KG1 (cell line): ENCODE measurements at regions not wholly inside any gene's neighbourhood (a gene's known extent, or its start where the extent isn't known, plus 50 kb on each side); places are given as distances from the start of the nearest gene placed in this dataset.

Source experiments
- DNase-seq: peaks from one replicate; lab custom pipeline; 2025; lab: John Stamatoyannopoulos, UW

DNA sequence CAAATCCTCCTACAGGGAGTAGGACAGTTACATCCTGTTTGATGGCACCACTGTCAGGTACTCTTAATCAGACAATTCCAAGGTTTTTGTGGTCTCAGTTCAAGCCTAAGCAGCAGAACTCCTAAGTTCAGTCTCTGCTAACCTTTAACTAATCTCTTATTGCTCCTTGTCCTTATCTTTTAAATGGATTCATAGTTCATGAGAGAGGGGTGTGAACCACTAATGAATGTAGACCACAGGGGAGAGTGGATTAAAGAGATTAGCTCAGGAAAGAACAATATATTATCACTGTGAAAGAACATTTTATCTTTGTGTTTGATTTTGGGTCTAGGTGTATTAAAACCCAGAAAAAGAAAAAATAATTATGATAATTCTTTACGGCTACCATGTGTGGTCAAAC is 168.9 kb downstream of the DCK start:
- no peak for DNase-seq

DNA sequence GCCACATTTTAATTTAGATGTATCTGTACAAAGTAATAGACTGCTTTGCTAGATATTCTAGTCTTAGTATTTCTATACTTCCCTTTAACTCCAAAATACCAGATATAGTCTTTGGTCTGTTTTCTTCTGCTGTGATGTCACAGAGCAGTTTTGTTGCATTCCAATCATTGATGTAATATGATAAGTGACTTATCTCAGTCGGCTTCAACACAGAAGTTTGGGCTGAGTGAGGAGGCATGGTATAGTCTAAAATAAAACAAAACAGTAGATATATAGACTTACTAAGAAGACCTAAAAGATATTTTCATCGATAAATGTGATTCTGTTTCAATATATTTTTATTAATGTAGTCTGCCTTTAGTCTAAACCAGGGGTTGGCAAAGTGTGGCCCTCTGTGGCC is 169.9 kb downstream of the DCK start:
- no peak for DNase-seq

DNA sequence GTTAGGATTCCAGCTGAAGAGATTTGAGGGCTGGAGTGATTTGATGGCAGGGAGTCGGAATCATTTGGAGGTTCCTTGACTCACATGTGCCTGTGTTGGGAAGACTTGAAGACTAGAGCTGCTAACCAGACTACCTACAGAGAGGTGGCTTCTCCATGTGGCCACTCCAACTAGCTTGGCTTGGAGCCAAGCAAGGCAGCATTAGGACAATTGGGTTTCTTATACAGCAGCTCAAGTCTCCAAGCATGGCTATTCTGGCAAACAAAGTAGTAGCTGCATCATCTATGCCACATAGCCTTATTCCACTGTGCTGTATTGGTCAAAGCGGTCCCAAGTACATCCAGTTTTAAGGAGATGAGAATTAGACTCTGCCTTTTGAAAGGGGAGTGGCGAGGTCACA is 171.7 kb upstream of the SLC4A4 start:
- DNase-seq = no peak

- DNase-seq = no peak
These were observed 167.2 kb upstream of the SLC4A4 start for GRCh38 chr4:71171592-71171991.

DNA sequence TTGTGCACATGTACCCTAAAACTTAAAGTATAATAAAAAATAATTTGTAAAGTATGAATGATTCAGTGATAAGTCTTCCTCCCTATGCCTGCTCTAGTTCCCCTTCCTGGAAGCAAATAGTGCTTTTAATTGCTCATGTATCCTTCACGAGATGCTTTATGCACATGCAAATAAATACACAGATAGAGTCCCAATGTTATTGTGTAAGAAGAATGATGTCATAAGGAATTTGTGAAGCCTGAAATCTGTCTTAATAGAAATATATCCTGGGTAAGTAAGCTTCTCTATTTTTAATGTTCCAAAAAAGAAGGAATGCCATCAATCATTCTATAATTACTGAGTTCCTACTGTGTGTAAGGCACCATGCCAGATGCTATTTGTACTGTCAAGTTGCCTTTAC is 157.5 kb upstream of the SLC4A4 start:
- no peak for DNase-seq

GRCh38 chr4:71184195-71184781 is 154.5 kb upstream of the SLC4A4 start:
- DNase-seq = no peak

GRCh38 chr4:71185037-71185436 is 153.8 kb upstream of the SLC4A4 start:
- no peak for DNase-seq

GRCh38 chr4:71186257-71186565 is 152.6 kb upstream of the SLC4A4 start:
- DNase-seq = peak; percentile 27

GRCh38 chr4:71186566-71187403 is 152.0 kb upstream of the SLC4A4 start:
- DNase-seq = no peak

DNA sequence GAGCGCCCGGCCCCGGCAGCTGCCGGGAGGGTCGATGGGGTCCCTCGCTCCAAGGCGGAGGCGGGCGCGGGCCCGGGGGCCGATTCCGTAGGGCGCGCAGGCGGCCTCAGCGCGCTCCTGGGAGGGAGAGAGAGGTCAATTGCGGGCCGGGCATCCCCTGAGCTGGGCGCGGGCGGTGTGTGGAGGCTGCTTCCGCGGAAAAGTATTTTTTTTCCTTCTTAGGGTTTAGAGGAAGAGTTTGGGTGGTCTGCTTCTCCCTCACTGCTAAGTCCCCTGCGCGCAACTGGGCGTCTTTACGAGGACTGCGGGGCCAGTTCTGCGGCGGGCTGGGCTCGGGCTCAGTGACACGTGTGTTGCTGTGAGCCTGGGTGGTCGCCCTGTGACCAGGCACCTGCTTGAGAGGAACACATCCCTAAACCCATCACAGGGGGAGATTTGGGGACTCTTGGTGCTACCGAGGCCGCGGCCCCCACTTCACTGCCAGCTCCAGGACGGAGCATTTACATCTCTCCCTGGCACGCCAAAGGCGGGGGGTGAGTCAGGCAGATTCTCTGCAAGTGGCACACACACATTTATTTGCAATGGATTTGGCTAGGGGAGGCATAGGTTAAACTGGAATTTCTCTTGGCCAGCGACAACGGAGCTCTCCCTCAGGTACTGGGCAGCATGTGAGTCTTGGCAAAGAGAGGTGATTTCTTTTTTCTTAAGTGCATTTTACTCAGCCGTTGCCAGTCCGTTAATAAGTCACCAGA is 151.2 kb upstream of the SLC4A4 start:
- DNase-seq = peak; percentile 20

DNA sequence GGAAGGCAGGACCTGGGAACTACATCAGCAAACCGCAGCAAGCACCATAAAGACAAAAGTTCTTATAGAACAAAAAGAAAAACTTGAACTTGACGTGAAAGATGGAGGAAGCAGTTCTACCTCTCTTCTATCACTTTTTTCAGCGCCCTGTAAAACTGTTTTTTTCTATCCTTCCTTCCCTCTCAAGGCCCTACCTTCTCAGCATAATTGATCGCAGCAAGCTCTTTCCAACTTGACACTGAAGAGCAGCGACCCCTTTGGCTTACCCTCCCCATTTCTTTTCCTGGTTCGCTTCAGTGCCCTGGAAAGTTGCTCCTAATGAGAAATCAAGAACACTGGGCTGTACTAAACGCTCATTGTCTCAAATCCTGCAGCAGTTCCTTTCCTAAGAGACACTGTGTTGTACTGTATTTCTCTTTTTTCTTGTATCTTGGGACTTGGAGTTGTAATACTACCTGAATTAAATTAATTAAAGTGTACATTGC is 150.6 kb upstream of the SLC4A4 start:
- no peak for DNase-seq

DNA sequence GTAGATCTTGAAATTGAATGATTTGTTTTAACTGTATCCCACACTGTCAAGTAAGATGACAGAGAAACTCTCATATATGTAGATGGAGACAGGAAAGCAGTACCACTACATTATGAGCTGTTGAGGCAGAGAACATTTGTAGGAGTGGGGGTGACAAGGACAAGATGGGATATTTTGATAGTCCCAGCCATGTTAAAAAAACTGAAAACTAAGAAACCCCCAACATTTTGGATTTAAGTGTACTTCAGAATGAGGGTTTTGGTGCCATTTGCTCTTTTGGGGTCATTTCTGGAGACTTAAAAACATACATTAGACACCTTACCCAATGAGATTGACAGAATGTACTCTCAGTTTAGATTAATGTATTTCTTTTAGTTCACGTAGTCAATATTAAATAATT is 149.9 kb upstream of the SLC4A4 start:
- DNase-seq = no peak

- no peak for DNase-seq
These were observed 149.3 kb upstream of the SLC4A4 start for GRCh38 chr4:71189471-71189870.

DNA sequence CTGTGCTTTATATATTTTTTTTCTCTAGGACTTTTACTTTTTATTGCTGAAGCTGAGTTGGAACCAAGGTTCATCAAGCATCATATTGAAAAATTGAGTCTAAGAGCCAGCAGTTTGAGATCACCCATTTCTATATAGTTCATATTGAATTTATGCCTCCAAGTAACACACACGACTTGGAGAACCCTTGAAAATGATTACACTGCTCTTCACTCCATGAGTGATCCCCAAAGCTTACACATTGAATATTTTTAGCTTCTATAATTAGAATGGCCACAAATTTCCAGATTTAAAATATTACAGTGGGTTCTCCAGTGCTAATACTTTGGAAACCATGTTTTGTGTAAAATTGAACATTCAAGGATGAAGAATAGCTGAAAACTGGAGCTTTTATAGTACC is 144.4 kb upstream of the SLC4A4 start:
- DNase-seq = no peak

- DNase-seq = no peak
These were observed 142.9 kb upstream of the SLC4A4 start for GRCh38 chr4:71195924-71196323.

DNA sequence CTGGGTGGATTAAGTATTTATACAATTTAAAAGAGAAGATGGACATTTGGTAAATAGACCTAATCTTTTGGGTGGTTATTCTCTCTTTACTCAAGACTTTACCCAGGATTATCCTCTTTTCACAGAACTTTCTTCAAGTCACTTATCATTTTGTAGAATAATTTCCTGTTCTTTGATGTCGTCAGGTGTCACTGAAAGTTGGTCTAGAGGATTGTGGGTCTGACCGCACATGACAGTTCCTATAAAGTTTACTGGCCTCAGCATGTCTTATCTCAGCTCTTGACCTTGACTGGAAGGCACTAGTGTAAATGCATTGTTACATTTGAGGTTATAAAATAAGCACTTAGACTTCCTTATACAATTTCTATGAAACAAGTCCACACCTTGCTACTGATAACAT is 139.9 kb upstream of the SLC4A4 start:
- no peak for DNase-seq

- no peak for DNase-seq
These were observed 137.8 kb upstream of the SLC4A4 start for GRCh38 chr4:71201057-71201456.

DNA sequence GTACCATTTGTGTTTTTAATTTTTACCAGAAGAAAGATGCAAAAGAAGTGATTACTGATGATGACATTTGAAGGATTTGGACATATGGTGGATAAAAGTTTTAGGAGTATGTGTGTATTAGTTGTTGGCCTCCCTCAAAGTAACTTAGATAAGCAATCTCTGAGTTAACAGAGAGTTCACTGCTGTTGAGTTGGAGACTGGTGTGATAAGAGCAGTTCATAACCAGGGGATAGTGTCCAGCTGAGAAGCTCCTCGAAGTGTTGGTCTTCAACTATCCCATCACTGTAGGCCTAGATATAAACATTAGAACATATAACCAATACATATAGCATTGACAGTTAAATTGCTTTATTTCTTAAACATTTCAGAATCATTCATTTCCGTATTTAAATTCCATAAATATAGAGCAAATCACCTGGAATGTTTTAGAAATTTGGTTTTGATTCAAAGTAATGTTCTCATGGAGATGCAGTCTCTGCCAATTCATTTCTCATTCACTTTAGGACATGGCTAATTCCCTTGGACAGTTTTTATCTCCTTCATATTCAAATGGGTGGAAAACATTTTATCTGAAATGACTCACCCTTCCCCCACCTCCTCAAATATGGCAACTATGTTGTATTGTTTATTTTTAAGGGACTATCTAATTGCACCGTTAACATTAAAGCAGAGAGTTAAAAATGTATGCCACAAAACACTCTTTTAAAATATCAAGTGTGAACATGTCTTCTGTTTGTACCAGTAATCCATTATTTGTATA is 136.8 kb upstream of the SLC4A4 start:
- DNase-seq = no peak

GRCh38 chr4:71202705-71203104 is 136.1 kb upstream of the SLC4A4 start:
- DNase-seq = no peak

- no peak for DNase-seq
These were observed 134.8 kb upstream of the SLC4A4 start for GRCh38 chr4:71204056-71204455.

DNA sequence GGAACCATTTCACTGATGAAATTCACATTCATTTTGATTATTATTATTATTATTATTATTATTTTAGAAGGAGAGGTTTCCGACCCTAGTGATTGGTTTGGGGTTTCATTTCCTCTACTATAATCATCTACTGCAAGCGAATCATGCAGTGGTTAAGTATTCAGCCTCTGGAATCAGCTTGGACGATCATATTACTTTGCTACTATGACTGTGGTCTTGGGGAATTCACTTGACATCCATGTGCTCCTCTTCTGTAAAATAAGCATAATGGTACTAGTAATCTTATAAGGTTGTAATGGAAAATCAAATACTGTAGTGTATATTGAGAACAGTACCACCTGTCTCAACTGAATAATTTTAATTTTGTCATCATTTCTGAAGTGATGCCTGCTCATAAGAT is 132.1 kb upstream of the SLC4A4 start:
- DNase-seq = no peak

DNA sequence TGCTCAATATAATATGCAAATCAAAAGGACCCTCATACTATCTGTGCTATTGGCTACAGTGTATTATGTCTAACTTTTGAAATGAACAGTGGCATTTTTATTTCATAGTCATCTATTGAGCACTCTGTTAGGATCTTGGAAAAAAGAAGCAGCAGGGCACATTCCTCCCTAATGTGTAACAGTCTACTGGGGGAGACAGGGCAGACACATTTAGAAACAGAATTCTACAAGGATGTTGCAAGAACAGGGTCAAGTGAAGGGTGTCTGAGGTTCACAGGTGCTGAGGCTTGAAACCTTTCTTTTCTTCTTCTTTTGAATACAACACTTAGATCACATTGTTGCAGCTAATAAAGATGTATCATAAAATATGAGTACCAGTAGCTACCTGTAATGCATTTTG is 129.7 kb upstream of the SLC4A4 start:
- DNase-seq = no peak
